Right lobe of liver (tissue), 6 donors: ENCODE measurements at regions not wholly inside any gene's neighbourhood (a gene's known extent, or its start where the extent isn't known, plus 50 kb on each side); places are given as distances from the start of the nearest gene placed in this dataset.

ENCODE experiments used
- ATAC-seq, 4 donors: fragments of 200-7000 bp; cut with Tn5 transposase; one replicate each; pipeline ENCODE4 v1.9.1; 2020; ENCODE audit warnings: mild to moderate bottlenecking in 4 of 4, moderate library complexity in 4 of 4
- DNase-seq, 3 donors: peaks; one replicate each; pipeline ENCODE4 v3.0.0-alpha.2; 2020
- H3K27ac ChIP-seq, 3 donors: fragments of 200-600 bp; one replicate each; pipeline ENCODE4 v1.8.0; 2022
- H3K27me3 ChIP-seq, 2 donors: fragments of 200-600 bp; one replicate each; pipeline ENCODE4 v1.8.0; 2022
- H3K36me3 ChIP-seq, 4 donors: fragments of 200-600 bp; sonication (generic) in 1 of 4; one replicate each; pipeline versions ENCODE4 v1.5.1 to v1.8.0; 2017 to 2022; ENCODE audit warnings: control low read depth in 1 of 4
- H3K4me1 ChIP-seq, 4 donors: fragments of 200-600 bp; sonication (generic) in 1 of 4; one replicate each; pipeline versions ENCODE4 v1.5.1 to v1.8.0; 2017 to 2022; ENCODE audit warnings: control low read depth in 1 of 4
- H3K4me3 ChIP-seq, 3 donors: fragments of 200-600 bp; one replicate each; pipeline ENCODE4 v1.8.0; 2022
- H3K9me3 ChIP-seq, 4 donors: fragments of 200-600 bp; sonication (generic) in 1 of 4; one replicate each; pipeline versions ENCODE4 v1.5.1 to v1.8.0; 2017 to 2022; ENCODE audit warnings: control low read depth in 1 of 4
- POLR2A ChIP-seq: fragments of 450-650 bp; IDR thresholded peaks from one replicate; pipeline ENCODE4 v1.6.1; 2017; ENCODE audit warnings: antibody characterized with exemption, mild to moderate bottlenecking
- WGBS: methylation state at CpG from one replicate; pipeline ENCODE4 v1.1.6; 2018; ENCODE audit warnings: low coverage, low lambda C conversion rate; ENCODE audit not compliant: insufficient coverage; ENCODE audit errors: missing lambda C conversion rate; 5-methylcytosine and 5-hydroxymethylcytosine counted together
- intact Hi-C, 2 donors: fragments of 100-400 bp; cut with DNase I; formaldehyde crosslinking; loops; one replicate each; pipeline versions ENCODE4 v1.11.2 to v1.14.1; 2022
- TF ChIP-seq, protein P1 (sequence below), 4 donors: fragments of 200-600 bp in 3 of 4; fragments of 450-650 bp in 1 of 4; IDR thresholded peaks; one replicate each; pipeline versions ENCODE4 v1.5.1 to v1.8.0; 2016 to 2022; ENCODE audit warnings: antibody characterized with exemption in 4 of 4, mild to moderate bottlenecking in 2 of 4
- donor health status: DM: no; HTN: yes; CAD: no.
- donor health status: DM: no; HTN: no; CAD: no.
- donor health status: DM: no; HTN: no; CAD: no.
- donor health status: DM: no; HTN: yes; CAD: no.
- donor health status: DM: no; HTN: yes; CAD: no.

DNA sequence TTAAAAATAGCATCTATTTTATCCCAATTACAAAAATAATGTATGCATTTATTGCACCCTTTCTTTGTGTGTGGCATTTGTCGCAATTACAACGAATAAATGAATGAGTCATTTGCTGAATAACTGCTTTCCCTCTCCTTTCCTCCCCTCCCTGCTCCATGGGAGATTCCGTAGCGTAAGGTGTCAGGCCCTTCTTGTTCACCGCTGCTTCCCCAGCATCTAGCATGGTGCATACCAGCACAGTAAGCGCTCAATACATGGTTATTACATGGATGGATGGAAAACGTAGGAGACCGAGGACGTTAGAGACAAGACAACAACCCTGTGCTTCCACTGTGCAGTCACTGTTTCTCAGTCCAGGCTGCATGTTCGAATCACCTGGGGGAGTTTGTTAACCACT lies 336.0 kb upstream of the EEF2KMT start:
- no peak for ATAC-seq
- H3K27ac ChIP-seq = no peak overlapping the region
- H3K4me1 ChIP-seq = no peaks in the 10 kb centered on the region
- no peaks in the 10 kb centered on the region for H3K27me3 ChIP-seq
- no peak for DNase-seq
- H3K36me3 ChIP-seq = no peaks in the 10 kb centered on the region
- WGBS = 46% methylated on average over 10 of the region's 10 CpGs
- no peaks in the 10 kb centered on the region for H3K9me3 ChIP-seq
- intact Hi-C loops = no loop called here
- no peak overlapping the region for H3K4me3 ChIP-seq
- TF ChIP-seq, protein P1, sequence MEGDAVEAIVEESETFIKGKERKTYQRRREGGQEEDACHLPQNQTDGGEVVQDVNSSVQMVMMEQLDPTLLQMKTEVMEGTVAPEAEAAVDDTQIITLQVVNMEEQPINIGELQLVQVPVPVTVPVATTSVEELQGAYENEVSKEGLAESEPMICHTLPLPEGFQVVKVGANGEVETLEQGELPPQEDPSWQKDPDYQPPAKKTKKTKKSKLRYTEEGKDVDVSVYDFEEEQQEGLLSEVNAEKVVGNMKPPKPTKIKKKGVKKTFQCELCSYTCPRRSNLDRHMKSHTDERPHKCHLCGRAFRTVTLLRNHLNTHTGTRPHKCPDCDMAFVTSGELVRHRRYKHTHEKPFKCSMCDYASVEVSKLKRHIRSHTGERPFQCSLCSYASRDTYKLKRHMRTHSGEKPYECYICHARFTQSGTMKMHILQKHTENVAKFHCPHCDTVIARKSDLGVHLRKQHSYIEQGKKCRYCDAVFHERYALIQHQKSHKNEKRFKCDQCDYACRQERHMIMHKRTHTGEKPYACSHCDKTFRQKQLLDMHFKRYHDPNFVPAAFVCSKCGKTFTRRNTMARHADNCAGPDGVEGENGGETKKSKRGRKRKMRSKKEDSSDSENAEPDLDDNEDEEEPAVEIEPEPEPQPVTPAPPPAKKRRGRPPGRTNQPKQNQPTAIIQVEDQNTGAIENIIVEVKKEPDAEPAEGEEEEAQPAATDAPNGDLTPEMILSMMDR (IDR thresholded peaks at IDR 0.05) = no peak
- no peak for TF ChIP-seq POLR2A

DNA sequence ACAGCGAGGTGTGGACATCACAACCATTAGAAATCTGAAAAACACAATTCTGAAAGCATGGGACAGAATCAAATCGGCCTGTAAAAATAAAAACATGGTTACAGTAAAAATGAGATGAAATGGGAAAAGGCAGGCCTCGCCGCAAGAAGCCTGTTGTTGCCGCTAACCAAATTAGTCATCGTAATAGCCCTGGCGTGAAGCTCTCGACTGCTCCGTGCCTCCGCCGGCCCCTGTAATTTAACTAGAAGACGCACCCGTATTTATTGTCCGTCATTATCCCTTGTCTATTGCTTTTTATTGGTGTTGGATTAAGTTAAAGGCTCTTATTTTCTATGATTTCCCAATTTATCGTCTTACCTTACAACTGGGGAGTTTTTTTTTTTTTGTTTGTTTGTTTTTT lies 334.6 kb upstream of the EEF2KMT start:
- 62% methylated on average over 12 of the region's 15 CpGs for WGBS
- ATAC-seq = no peak
- Histone ChIP-seq H3K4me1 (no peaks in the 10 kb centered on the region), H3K9me3 (no peaks in the 10 kb centered on the region), H3K4me3 (no peak overlapping the region), H3K27ac (no peak overlapping the region), H3K36me3 (no peaks in the 10 kb centered on the region), H3K27me3 (no peaks in the 10 kb centered on the region)
- DNase-seq = no peak
- intact Hi-C loops = no loop called here
- TF ChIP-seq, protein P1 (IDR thresholded peaks at IDR 0.05) = no peak
- no peak for TF ChIP-seq POLR2A

DNA sequence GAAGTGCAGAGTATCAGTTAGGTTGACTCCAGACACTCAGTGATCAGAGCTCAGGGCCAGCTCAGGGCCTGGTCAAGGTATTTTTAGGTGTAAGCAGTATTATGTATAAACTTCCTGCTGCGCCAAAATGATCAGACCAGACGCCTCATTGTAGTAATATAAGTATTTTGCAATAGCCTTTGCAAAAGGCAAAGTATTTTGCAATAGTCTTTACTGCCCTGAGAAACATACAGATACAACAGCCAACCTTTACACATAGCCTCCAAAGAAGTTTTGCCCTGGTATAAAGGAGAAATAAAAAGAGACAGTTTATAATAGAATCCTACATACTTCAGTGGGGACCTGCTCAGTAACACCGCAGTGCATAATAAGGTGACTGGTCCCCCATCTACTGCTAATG lies 333.0 kb upstream of the EEF2KMT start:
- ATAC-seq = no peak
- H3K9me3 ChIP-seq = no peaks in the 10 kb centered on the region
- WGBS = 58% methylated on average over 3 of the region's 3 CpGs

DNA sequence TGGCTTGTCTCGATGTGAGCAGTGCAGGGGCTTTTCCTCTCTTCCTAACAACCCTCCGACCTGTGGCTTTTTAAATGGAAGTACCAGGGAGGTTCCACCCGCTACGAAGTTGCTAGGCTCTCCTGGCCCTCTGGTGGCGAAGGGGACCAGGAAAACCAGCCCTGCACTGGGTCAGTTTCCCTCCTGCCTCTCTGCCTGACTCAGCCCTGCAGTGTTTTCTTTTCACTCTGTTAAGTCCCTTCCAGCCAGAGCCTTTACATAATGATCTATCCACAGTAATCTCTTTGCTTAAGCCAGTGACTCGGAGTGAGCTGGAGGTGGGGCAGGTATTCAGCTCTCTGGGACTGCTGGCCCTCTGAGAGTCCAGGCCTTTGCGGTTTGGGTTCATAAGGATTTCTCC lies 331.3 kb upstream of the EEF2KMT start:
- no peaks in the 10 kb centered on the region for H3K4me1 ChIP-seq
- H3K27me3 ChIP-seq = no peaks in the 10 kb centered on the region
- DNase-seq (no peak), ATAC-seq (no peak)
- H3K36me3 ChIP-seq = no peaks in the 10 kb centered on the region
- intact Hi-C loops = no loop called here
- TF ChIP-seq, protein P1 (IDR thresholded peaks at IDR 0.05) = no peak
- TF ChIP-seq POLR2A = no peak
- WGBS = 20% methylated on average over 7 of the region's 7 CpGs
- no peaks in the 10 kb centered on the region for H3K9me3 ChIP-seq
- no peak overlapping the region for H3K27ac ChIP-seq
- H3K4me3 ChIP-seq = no peak overlapping the region

More for the DNA sequence above, 333.0 kb upstream of the EEF2KMT start:
- H3K27me3 ChIP-seq = no peaks in the 10 kb centered on the region
- H3K36me3 ChIP-seq = no peaks in the 10 kb centered on the region
- intact Hi-C loops = no loop called here
- H3K4me1 ChIP-seq = no peaks in the 10 kb centered on the region
- H3K4me3 ChIP-seq = no peak overlapping the region
- DNase-seq = no peak
- TF ChIP-seq, protein P1 (IDR thresholded peaks at IDR 0.05) = no peak
- no peak for TF ChIP-seq POLR2A
- no peak overlapping the region for H3K27ac ChIP-seq

DNA sequence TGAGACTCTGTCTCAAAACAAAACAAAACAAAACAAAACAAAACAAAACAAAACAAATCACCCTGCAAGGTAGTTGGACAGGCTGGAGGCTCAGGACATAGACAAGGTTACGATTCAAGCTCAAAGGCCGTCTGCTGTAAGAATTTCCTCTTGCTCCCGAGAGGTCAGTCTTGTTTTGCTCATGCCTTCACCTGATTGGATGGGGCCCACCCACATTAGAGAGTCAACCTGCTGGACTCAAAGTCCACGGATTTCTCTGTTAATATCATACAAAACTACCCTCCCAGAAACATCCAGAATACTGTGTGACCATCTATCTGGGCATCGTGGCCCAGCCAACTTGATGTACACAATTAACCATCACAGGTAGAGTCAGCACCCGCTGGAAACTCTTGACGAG lies 330.0 kb upstream of the EEF2KMT start:
- H3K27ac ChIP-seq = no peak overlapping the region
- intact Hi-C loops = no loop called here
- WGBS = 29% methylated on average over 5 of the region's 7 CpGs

More for the DNA sequence above, 330.0 kb upstream of the EEF2KMT start:
- ATAC-seq = no peak
- H3K4me3 ChIP-seq = no peak overlapping the region
- no peaks in the 10 kb centered on the region for H3K36me3 ChIP-seq
- no peaks in the 10 kb centered on the region for H3K27me3 ChIP-seq
- H3K4me1 ChIP-seq = no peaks in the 10 kb centered on the region
- TF ChIP-seq, protein P1 (IDR thresholded peaks at IDR 0.05) = no peak
- no peak for TF ChIP-seq POLR2A
- no peaks in the 10 kb centered on the region for H3K9me3 ChIP-seq
- no peak for DNase-seq
